ENCODE measurements at regions not wholly inside any gene's neighbourhood (a gene's known extent, or its start where the extent isn't known, plus 50 kb on each side); places are given as distances from the start of the nearest gene placed in this dataset.

- ATAC-seq (ENCODE audit: low read depth) = no peak
- no peak for DNase-seq
- Histone ChIP-seq H2BK5ac (ENCODE audit: low read depth, low read length, poor library complexity, severe bottlenecking) (no peak overlapping the region), H3K14ac (replicated peaks; ENCODE audit: low read depth, low read length) (no peak overlapping the region), H4K91ac (ENCODE audit: insufficient read depth, low read depth, low read length) (no peak overlapping the region), H3K4me1 (ENCODE audit: control insufficient read depth, insufficient read depth, low read length) (no peaks in the 10 kb centered on the region), H3K4ac (ENCODE audit: low read depth, low read length) (no peak overlapping the region), H3K18ac (ENCODE audit: low read depth, low read length) (no peak overlapping the region), H3K36me3 (ENCODE audit: control insufficient read depth, insufficient read depth, low read length) (no peaks in the 10 kb centered on the region), H3K23ac (ENCODE audit: low read depth, low read length) (no peak overlapping the region), H3K79me1 (ENCODE audit: low read depth in 1 of 2, low read length in 2 of 2) (no peaks in the 10 kb centered on the region), H2BK20ac (ENCODE audit: low read depth, low read length) (no peak overlapping the region), H3K4me3 (ENCODE audit: insufficient read depth, low read depth, low read length) (no peak overlapping the region), H3K9ac (ENCODE audit: low read depth, low read length) (no peak overlapping the region), H3K27ac (ENCODE audit: insufficient read depth, low read length) (no peak overlapping the region), H2BK15ac (ENCODE audit: low read depth, low read length) (no peak overlapping the region), H2BK120ac (ENCODE audit: low read depth, low read length) (no peak overlapping the region), H2AK5ac (ENCODE audit: low read depth, low read length) (no peak overlapping the region), H3K56ac (ENCODE audit: extremely low read depth, insufficient read depth, low read length) (no peak overlapping the region), H4K8ac (ENCODE audit: low read depth in 2 of 2, low read length in 2 of 2) (no peak overlapping the region), H3K4me2 (ENCODE audit: low read depth, low read length) (no peak overlapping the region), H2AFZ (replicated peaks; ENCODE audit: low read length, poor library complexity) (no peak overlapping the region), H4K5ac (ENCODE audit: low read depth, low read length) (no peak overlapping the region), H3K9me1 (ENCODE audit: insufficient read depth, low read length) (no peaks in the 10 kb centered on the region), H3K9me3 (ENCODE audit: control insufficient read depth, insufficient read depth, low read length) (peaks cover 4% of the 10 kb centered on the region), H2AK9ac (replicated peaks; ENCODE audit: low read depth, low read length, poor library complexity) (no peak overlapping the region), H4K20me1 (ENCODE audit: insufficient read depth, low read length) (no peaks in the 10 kb centered on the region), H3K27me3 (ENCODE audit: control insufficient read depth, insufficient read depth, low read length) (no peaks in the 10 kb centered on the region)
- no TSS peak for BruUV-seq (replicated peaks)
- WGBS, 2 experiments (ENCODE audit: extremely low coverage in 2 of 2, insufficient read length in 1 of 2) = 10% methylated on average over 2 of the region's 6 CpGs; no CpG with 5 or more reads in 1 of the 2 experiments
- ChIA-PET CTCF (no interaction called here), POLR2A (ENCODE audit: unreplicated experiment) (no interaction called here)
- TF ChIP-seq BHLHE40 (IDR thresholded peaks at IDR 0.05; ENCODE audit: low read depth, low read length) = no peak
- no peak for TF ChIP-seq CTCF (conservative IDR thresholded peaks at IDR 0.05; ENCODE audit: low read depth, low read length)
- no peak for TF ChIP-seq MAZ (IDR thresholded peaks at IDR 0.05; ENCODE audit: borderline replicate concordance, low read depth, low read length)
- dilution Hi-C loops (cut with HindIII; ENCODE audit: low sequenced_read_pairs, unreplicated experiment) = no loop called here
- in situ Hi-C loops (cut with MboI; ENCODE audit: low sequenced_read_pairs) = no loop called here
- intact Hi-C loops (cut with micrococcal nuclease) = no loop called here
Observed at GRCh38 chr4:188492886-188493285, 353.6 kb downstream of the TRIML1 start.

Measured in IMR-90 (cell line).